H9 (cell line): ENCODE measurements at regions not wholly inside any gene's neighbourhood (a gene's known extent, or its start where the extent isn't known, plus 50 kb on each side); places are given as distances from the start of the nearest gene placed in this dataset.

ENCODE experiments used
- DNase-seq: peaks from one replicate; pipeline ENCODE4 v3.0.0-alpha.2; 2017
- H2AFZ ChIP-seq: one replicate; pipeline ENCODE4 v1.6.1; 2013; ENCODE audit warnings: mild to moderate bottlenecking, low read length, control low read depth, moderate library complexity
- H2AK5ac ChIP-seq: 2 replicates; pipeline ENCODE4 v1.6.1; 2013; ENCODE audit warnings: low read length, control low read depth, mixed read lengths; ENCODE audit not compliant: insufficient read length
- H2BK120ac ChIP-seq: one replicate; pipeline ENCODE4 v1.6.1; 2013; ENCODE audit warnings: low read depth, mild to moderate bottlenecking, low read length, control low read depth, inconsistent platforms; ENCODE audit not compliant: poor library complexity, severe bottlenecking
- H2BK12ac ChIP-seq: 2 replicates; pipeline ENCODE4 v1.6.1; 2013; ENCODE audit warnings: low read length, control low read depth, mixed read lengths, low read depth; ENCODE audit not compliant: insufficient read length
- H2BK15ac ChIP-seq: 2 replicates; pipeline ENCODE4 v1.6.1; 2013; ENCODE audit warnings: low read depth, low read length, control low read depth
- H2BK20ac ChIP-seq: one replicate; pipeline ENCODE4 v1.6.1; 2013; ENCODE audit warnings: low read depth, mild to moderate bottlenecking, low read length, control low read depth, inconsistent platforms; ENCODE audit not compliant: poor library complexity, severe bottlenecking
- H2BK5ac ChIP-seq: 2 replicates; pipeline ENCODE4 v1.6.1; 2013; ENCODE audit warnings: low read length, control low read depth, mixed read lengths; ENCODE audit not compliant: insufficient read length
- H3K14ac ChIP-seq: 2 replicates; pipeline ENCODE4 v1.6.1; 2013; ENCODE audit warnings: low read length, control low read depth; ENCODE audit not compliant: insufficient read depth
- H3K18ac ChIP-seq: 2 replicates; pipeline ENCODE4 v1.6.1; 2013; ENCODE audit warnings: low read depth, mild to moderate bottlenecking, mixed read lengths, low read length, control low read depth; ENCODE audit not compliant: insufficient read length
- H3K23ac ChIP-seq: 2 replicates; pipeline ENCODE4 v1.6.1; 2013; ENCODE audit warnings: low read length, control low read depth, mixed read lengths, low read depth; ENCODE audit not compliant: insufficient read length
- H3K23me2 ChIP-seq: 2 replicates; pipeline ENCODE4 v1.6.1; 2013; ENCODE audit warnings: low read depth, mild to moderate bottlenecking, mixed read lengths, low read length, control low read depth; ENCODE audit not compliant: insufficient read length, poor library complexity, severe bottlenecking
- H3K27ac ChIP-seq: 2 replicates; pipeline ENCODE4 v1.5.1; 2013; ENCODE audit warnings: low read length, control low read depth, mixed read lengths, low read depth; ENCODE audit not compliant: insufficient read length
- H3K27me3 ChIP-seq: 2 replicates; pipeline ENCODE4 v1.6.1; 2013; ENCODE audit warnings: low read length, control low read depth, inconsistent platforms; ENCODE audit not compliant: insufficient read depth
- H3K4ac ChIP-seq: 2 replicates; pipeline ENCODE4 v1.6.1; 2013; ENCODE audit warnings: low read depth, mild to moderate bottlenecking, control low read depth, inconsistent platforms, low read length, moderate library complexity
- H3K4me1 ChIP-seq: 2 replicates; pipeline ENCODE4 v1.6.1; 2013; ENCODE audit warnings: low read length, control low read depth, inconsistent platforms; ENCODE audit not compliant: insufficient read depth
- H3K4me2 ChIP-seq: 2 replicates; pipeline ENCODE4 v1.6.1; 2013; ENCODE audit warnings: low read length, control low read depth, mixed read lengths; ENCODE audit not compliant: insufficient read length, insufficient read depth
- H3K56ac ChIP-seq: 2 replicates; pipeline ENCODE4 v1.6.1; 2013; ENCODE audit warnings: low read depth, mild to moderate bottlenecking, mixed read lengths, low read length, control low read depth; ENCODE audit not compliant: insufficient read length
- H3K79me1 ChIP-seq: 2 replicates; pipeline ENCODE4 v1.6.1; 2013; ENCODE audit warnings: low read depth, mild to moderate bottlenecking, moderate library complexity, low read length, control low read depth, inconsistent platforms; ENCODE audit not compliant: insufficient read depth, poor library complexity, severe bottlenecking
- H3K79me2 ChIP-seq: 2 replicates; pipeline ENCODE4 v1.6.1; 2013; ENCODE audit warnings: low read length, control low read depth, inconsistent platforms; ENCODE audit not compliant: insufficient read depth
- H3K9ac ChIP-seq: 2 replicates; pipeline ENCODE4 v1.6.1; 2013; ENCODE audit warnings: low read length, control low read depth, mixed read lengths; ENCODE audit not compliant: insufficient read length; ENCODE audit errors: extremely low read depth
- H3K9me3 ChIP-seq: one replicate; pipeline ENCODE4 v1.6.1; 2013; ENCODE audit warnings: low read depth, low read length, inconsistent platforms; ENCODE audit not compliant: control insufficient read depth
- H3T11ph ChIP-seq: one replicate; pipeline ENCODE4 v1.6.1; 2013; ENCODE audit warnings: mild to moderate bottlenecking, low read length, control low read depth, inconsistent platforms
- H4K20me1 ChIP-seq: one replicate; pipeline ENCODE4 v1.6.1; 2013; ENCODE audit not compliant: control insufficient read depth, insufficient read length, insufficient read depth
- H4K5ac ChIP-seq: 2 replicates; pipeline ENCODE4 v1.6.1; 2013; ENCODE audit warnings: low read depth, mild to moderate bottlenecking, mixed read lengths, low read length, control low read depth; ENCODE audit not compliant: insufficient read length
- H4K8ac ChIP-seq: replicated peaks from 2 replicates; pipeline ENCODE4 v1.6.1; 2013; ENCODE audit warnings: low read length, control low read depth, mixed read lengths, low read depth; ENCODE audit not compliant: insufficient read length
- H4K91ac ChIP-seq: 2 replicates; pipeline ENCODE4 v1.6.1; 2013; ENCODE audit warnings: low read depth, mild to moderate bottlenecking, moderate library complexity, mixed read lengths, low read length, control low read depth; ENCODE audit not compliant: insufficient read length
- H3K27ac Mint-ChIP-seq, 3 experiments: 2 replicates in 2 of 3; 3 replicates in 1 of 3; pipeline ENCODE4 v1.8.0; 2020 to 2021; ENCODE audit warnings: mixed read lengths in 3 of 3, mild to moderate bottlenecking in 1 of 3, moderate library complexity in 1 of 3
- H3K27me3 Mint-ChIP-seq: 2 replicates; pipeline ENCODE4 v1.8.0; 2021; ENCODE audit warnings: low read depth, mild to moderate bottlenecking, moderate library complexity, mixed read lengths
- H3K36me3 Mint-ChIP-seq, 3 experiments: 2 replicates in 2 of 3; 3 replicates in 1 of 3; pipeline ENCODE4 v1.8.0; 2020 to 2021; ENCODE audit warnings: low read depth in 3 of 3, mixed read lengths in 3 of 3; ENCODE audit not compliant: insufficient read depth in 1 of 3
- H3K4me1 Mint-ChIP-seq, 2 experiments: 2 replicates each; pipeline ENCODE4 v1.8.0; 2020; ENCODE audit warnings: mixed read lengths in 2 of 2
- H3K4me3 Mint-ChIP-seq, 2 experiments: 2 replicates in 1 of 2; 3 replicates in 1 of 2; pipeline ENCODE4 v1.8.0; 2020 to 2021; ENCODE audit warnings: mild to moderate bottlenecking in 2 of 2, mixed read lengths in 2 of 2, moderate library complexity in 1 of 2
- H3K9me3 Mint-ChIP-seq, 2 experiments: 2 replicates in 1 of 2; 3 replicates in 1 of 2; pipeline ENCODE4 v1.8.0; 2020; ENCODE audit warnings: mild to moderate bottlenecking in 2 of 2, mixed read lengths in 2 of 2, moderate library complexity in 1 of 2
- CTCF ChIP-seq: fragments of 200-600 bp; sonication (generic); conservative IDR thresholded peaks from 3 replicates; pipeline ENCODE4 v1.8.0; 2021; ENCODE audit warnings: antibody characterized with exemption, mild to moderate bottlenecking
- WGBS: extraction: QIAGEN DNeasy Blood & Tissue Kit; methylation state at CpG from one replicate; pipeline ENCODE4 v1.1.7; 2013; ENCODE audit warnings: missing lambda C conversion rate, low lambda C conversion rate, mixed read lengths; ENCODE audit not compliant: insufficient read length; ENCODE audit errors: extremely low coverage; 5-methylcytosine and 5-hydroxymethylcytosine counted together

GRCh38 chr10:47056247-47056510, 145.0 kb downstream of the PTPN20 start:
- H3K18ac ChIP-seq: no peak overlapping the region
- H2AK5ac ChIP-seq: no peak overlapping the region
- H3K23ac ChIP-seq: no peak overlapping the region
- H3K79me2 ChIP-seq: no peaks in the 10 kb centered on the region
- H3K27me3 ChIP-seq: no peaks in the 10 kb centered on the region
- H3K14ac ChIP-seq: no peak overlapping the region
- Mint-ChIP-seq H3K9me3 (peaks cover 0 to 3% of the 10 kb centered on the region in 2 experiments; a peak in 1 of 5 replicates), H3K36me3 (no peaks in the 10 kb centered on the region), H3K4me1 (no peaks in the 10 kb centered on the region), H3K27me3 (peaks cover 7% of the 10 kb centered on the region), H3K4me3 (no peak overlapping the region), H3K27ac (peak overlapping the region in 1 of 3 experiments; percentile 68; a peak in 1 of 7 replicates)
- no peaks in the 10 kb centered on the region for H3K79me1 ChIP-seq
- no peak overlapping the region for H3K4ac ChIP-seq
- H3K4me2 ChIP-seq: no peak overlapping the region
- H3K4me1 ChIP-seq: no peaks in the 10 kb centered on the region
- no CpG with 5 or more reads among the region's 1 CpG for WGBS
- TF ChIP-seq CTCF: no peak
- H2AFZ ChIP-seq: no peak overlapping the region
- H3K9ac ChIP-seq: no peak overlapping the region
- no peak overlapping the region for H3K56ac ChIP-seq
- no peak overlapping the region for H2BK15ac ChIP-seq
- no peak overlapping the region for H4K5ac ChIP-seq
- H4K8ac ChIP-seq: no peak overlapping the region
- no peak overlapping the region for H4K91ac ChIP-seq
- H2BK20ac ChIP-seq: no peak overlapping the region
- no peak overlapping the region for H2BK12ac ChIP-seq
- no peak overlapping the region for H2BK120ac ChIP-seq
- no peaks in the 10 kb centered on the region for H3K9me3 ChIP-seq
- H3K23me2 ChIP-seq: no peaks in the 10 kb centered on the region
- no peak overlapping the region for H3K27ac ChIP-seq
- H4K20me1 ChIP-seq: no peaks in the 10 kb centered on the region
- H3T11ph ChIP-seq: no peak overlapping the region
- no peak overlapping the region for H2BK5ac ChIP-seq
- DNase-seq: peak; percentile 17
